ENCODE measurements at regions not wholly inside any gene's neighbourhood (a gene's known extent, or its start where the extent isn't known, plus 50 kb on each side); places are given as distances from the start of the nearest gene placed in this dataset.

DNA sequence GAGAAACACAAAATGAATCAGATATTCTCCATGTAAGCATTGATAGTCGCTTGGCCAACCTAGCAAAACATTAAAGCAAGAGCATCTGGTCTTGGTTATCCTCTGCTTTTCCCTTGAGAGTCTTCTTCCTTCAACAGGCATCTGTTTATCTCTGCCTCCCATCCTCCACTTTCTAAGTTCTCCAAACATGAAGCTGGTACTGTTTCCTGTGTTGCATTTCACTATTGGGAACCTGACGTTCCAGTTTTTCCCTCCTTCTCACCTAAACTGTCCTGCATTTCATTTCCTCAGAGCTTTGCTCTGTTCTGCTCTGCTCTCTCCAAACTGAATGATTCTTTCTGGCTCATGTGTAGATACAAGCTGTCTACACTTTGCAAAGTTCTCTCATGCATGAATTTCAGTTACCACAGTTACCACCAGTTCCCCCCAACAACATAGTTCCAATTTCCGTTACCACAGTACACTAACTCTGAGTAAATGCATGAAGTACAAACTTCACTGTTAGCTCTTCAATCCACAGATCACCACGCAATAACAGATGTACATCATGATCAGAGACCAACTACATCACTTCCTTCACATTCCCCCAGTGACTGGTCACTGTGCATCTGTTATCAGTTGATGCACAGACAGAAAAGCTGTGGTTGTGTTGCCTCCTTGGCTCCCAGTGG lies 86.7 kb upstream of the F13A1 start:
- no peak overlapping the region for H3K4me2 ChIP-seq
- H3K27me3 ChIP-seq, result no peaks in the 10 kb centered on the region
- H3K79me2 ChIP-seq, result no peaks in the 10 kb centered on the region
- H2AFZ ChIP-seq, result no peak overlapping the region
- no peaks in the 10 kb centered on the region for H4K20me1 ChIP-seq (ENCODE audit: insufficient read depth, poor library complexity, severe bottlenecking)
- DNase-seq (ENCODE audit: low spot score), result no peak
- WGBS (ENCODE audit: low lambda C conversion rate, missing lambda C conversion rate), result 72% methylated on average over 4 of the region's 4 CpGs
- H3K36me3 ChIP-seq (replicated peaks; ENCODE audit: insufficient read depth, low read depth), result no peaks in the 10 kb centered on the region
- H3K4me1 ChIP-seq (ENCODE audit: insufficient read depth), result no peaks in the 10 kb centered on the region
- H3K27ac ChIP-seq, result no peak overlapping the region
- H3K9me2 ChIP-seq (replicated peaks; ENCODE audit: insufficient read depth), result no peaks in the 10 kb centered on the region
- H3K4me3 ChIP-seq, result no peak overlapping the region
- no peaks in the 10 kb centered on the region for H3K9me3 ChIP-seq (ENCODE audit: low read depth)
- TF ChIP-seq, protein P1, sequence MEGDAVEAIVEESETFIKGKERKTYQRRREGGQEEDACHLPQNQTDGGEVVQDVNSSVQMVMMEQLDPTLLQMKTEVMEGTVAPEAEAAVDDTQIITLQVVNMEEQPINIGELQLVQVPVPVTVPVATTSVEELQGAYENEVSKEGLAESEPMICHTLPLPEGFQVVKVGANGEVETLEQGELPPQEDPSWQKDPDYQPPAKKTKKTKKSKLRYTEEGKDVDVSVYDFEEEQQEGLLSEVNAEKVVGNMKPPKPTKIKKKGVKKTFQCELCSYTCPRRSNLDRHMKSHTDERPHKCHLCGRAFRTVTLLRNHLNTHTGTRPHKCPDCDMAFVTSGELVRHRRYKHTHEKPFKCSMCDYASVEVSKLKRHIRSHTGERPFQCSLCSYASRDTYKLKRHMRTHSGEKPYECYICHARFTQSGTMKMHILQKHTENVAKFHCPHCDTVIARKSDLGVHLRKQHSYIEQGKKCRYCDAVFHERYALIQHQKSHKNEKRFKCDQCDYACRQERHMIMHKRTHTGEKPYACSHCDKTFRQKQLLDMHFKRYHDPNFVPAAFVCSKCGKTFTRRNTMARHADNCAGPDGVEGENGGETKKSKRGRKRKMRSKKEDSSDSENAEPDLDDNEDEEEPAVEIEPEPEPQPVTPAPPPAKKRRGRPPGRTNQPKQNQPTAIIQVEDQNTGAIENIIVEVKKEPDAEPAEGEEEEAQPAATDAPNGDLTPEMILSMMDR (IDR thresholded peaks at IDR 0.05; ENCODE audit: poor library complexity), result no peak
- TF ChIP-seq EZH2phosphoT487 (IDR thresholded peaks at IDR 0.05; ENCODE audit: low read depth, severe bottlenecking, unreplicated experiment), result no peak
- no peak for TF ChIP-seq EZH2 (IDR thresholded peaks at IDR 0.05; ENCODE audit: borderline replicate concordance)

DNA sequence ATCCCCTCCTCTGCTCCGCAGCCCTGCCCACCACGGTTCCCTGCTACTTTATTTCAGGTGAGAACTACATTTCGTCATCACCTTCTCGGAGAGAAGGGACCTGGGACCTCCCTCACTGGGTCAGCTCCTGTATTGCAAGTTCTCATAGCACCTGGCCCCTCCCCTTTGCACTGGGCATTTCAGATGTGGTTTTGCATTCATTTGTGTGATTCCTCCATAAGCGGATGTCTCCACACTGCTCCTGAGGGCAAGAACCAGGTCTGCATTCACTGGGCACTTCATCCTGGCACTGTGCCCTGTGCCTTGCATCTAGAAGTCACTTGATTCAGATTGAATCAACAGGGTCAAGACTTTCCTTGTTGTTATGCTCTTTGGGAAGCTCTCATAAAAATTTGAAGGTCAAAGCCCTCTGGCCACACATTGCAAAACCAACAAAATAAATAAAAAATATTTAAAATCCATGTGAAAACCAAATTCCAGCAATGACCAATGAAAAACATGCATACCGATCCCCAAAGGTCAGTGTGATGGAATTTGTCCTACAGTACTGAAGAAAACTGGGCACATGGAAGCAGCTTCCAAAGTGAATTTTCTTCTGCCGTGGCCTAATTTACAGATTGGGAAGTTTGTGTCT lies 89.1 kb upstream of the F13A1 start:
- H3K4me1 ChIP-seq (ENCODE audit: insufficient read depth), result no peaks in the 10 kb centered on the region
- H3K9me2 ChIP-seq (replicated peaks; ENCODE audit: insufficient read depth), result no peaks in the 10 kb centered on the region
- H3K4me3 ChIP-seq, result no peak overlapping the region
- no peaks in the 10 kb centered on the region for H4K20me1 ChIP-seq (ENCODE audit: insufficient read depth, poor library complexity, severe bottlenecking)
- H3K79me2 ChIP-seq, result no peaks in the 10 kb centered on the region
- no peak for DNase-seq (ENCODE audit: low spot score)
- H3K9me3 ChIP-seq (ENCODE audit: low read depth), result no peaks in the 10 kb centered on the region
- H2AFZ ChIP-seq, result no peak overlapping the region
- no peaks in the 10 kb centered on the region for H3K27me3 ChIP-seq
- WGBS (ENCODE audit: low lambda C conversion rate, missing lambda C conversion rate), result 82% methylated on average over 7 of the region's 7 CpGs
- no peak overlapping the region for H3K4me2 ChIP-seq
- H3K36me3 ChIP-seq (replicated peaks; ENCODE audit: insufficient read depth, low read depth), result no peaks in the 10 kb centered on the region
- H3K27ac ChIP-seq, result no peak overlapping the region
- TF ChIP-seq EZH2 (IDR thresholded peaks at IDR 0.05; ENCODE audit: borderline replicate concordance) (no peak), EZH2phosphoT487 (IDR thresholded peaks at IDR 0.05; ENCODE audit: low read depth, severe bottlenecking, unreplicated experiment) (no peak)
- TF ChIP-seq, protein P1 (IDR thresholded peaks at IDR 0.05; ENCODE audit: poor library complexity), result no peak

DNA sequence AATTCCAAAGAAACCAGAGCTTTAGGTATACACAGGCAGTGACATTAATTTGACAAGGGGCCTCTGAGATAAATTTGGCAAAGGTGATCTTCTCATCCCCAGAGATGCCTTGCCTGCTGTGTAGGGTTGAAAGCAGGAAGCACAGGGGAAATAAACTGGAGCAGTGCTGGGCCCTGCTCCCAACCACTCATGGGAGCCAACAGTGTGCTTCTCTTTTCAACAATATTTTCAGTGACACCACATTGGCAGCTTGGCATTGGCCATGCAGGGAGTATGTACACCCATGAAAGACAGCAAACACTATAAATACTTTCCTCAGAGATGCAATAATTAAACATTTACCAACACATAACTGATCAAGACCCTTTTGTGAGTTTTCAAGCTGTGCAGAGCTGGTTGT lies 90.7 kb upstream of the F13A1 start:
- TF ChIP-seq EZH2 (IDR thresholded peaks at IDR 0.05; ENCODE audit: borderline replicate concordance) (no peak), EZH2phosphoT487 (IDR thresholded peaks at IDR 0.05; ENCODE audit: low read depth, severe bottlenecking, unreplicated experiment) (no peak)
- TF ChIP-seq, protein P1 (IDR thresholded peaks at IDR 0.05; ENCODE audit: poor library complexity), result no peak

More for the DNA sequence above, 90.7 kb upstream of the F13A1 start:
- H3K27ac ChIP-seq, result no peak overlapping the region
- H3K9me2 ChIP-seq (replicated peaks; ENCODE audit: insufficient read depth), result no peaks in the 10 kb centered on the region
- no peaks in the 10 kb centered on the region for H3K9me3 ChIP-seq (ENCODE audit: low read depth)
- H3K4me1 ChIP-seq (ENCODE audit: insufficient read depth), result no peaks in the 10 kb centered on the region
- H3K36me3 ChIP-seq (replicated peaks; ENCODE audit: insufficient read depth, low read depth), result no peaks in the 10 kb centered on the region
- H3K27me3 ChIP-seq, result no peaks in the 10 kb centered on the region
- H3K79me2 ChIP-seq, result no peaks in the 10 kb centered on the region
- no peak for DNase-seq (ENCODE audit: low spot score)
- H2AFZ ChIP-seq, result no peak overlapping the region
- no peaks in the 10 kb centered on the region for H4K20me1 ChIP-seq (ENCODE audit: insufficient read depth, poor library complexity, severe bottlenecking)
- H3K4me2 ChIP-seq, result no peak overlapping the region
- no peak overlapping the region for H3K4me3 ChIP-seq

All from hepatocyte (in vitro differentiated cells).